ENCODE measurements at regions not wholly inside any gene's neighbourhood (a gene's known extent, or its start where the extent isn't known, plus 50 kb on each side); places are given as distances from the start of the nearest gene placed in this dataset.

- no peak overlapping the region for H3K4me3 ChIP-seq (ENCODE audit: control insufficient read depth in 1 of 2, extremely low read depth in 1 of 2, low read length in 1 of 2)
- ATAC-seq (replicated peaks in 1 of 4), result no peak
- no peaks in the 10 kb centered on the region for H3K9me3 ChIP-seq
- no peak overlapping the region for H3K27ac ChIP-seq (ENCODE audit: low read length)
- peaks cover 2 to 5% of the 10 kb centered on the region in 2 donors for H3K27me3 Mint-ChIP-seq
- H3K4me1 ChIP-seq (ENCODE audit: control insufficient read depth in 1 of 2, extremely low read depth in 1 of 2, insufficient read depth in 2 of 2, low read length in 2 of 2), result no peaks in the 10 kb centered on the region
- DNase-seq, result no peak
- H3K36me3 Mint-ChIP-seq, result no peaks in the 10 kb centered on the region
- peaks cover 0 to 14% of the 10 kb centered on the region in 2 experiments for H3K27me3 ChIP-seq (replicated peaks in 1 of 2; ENCODE audit: control insufficient read depth in 2 of 2, extremely low read depth in 1 of 2, insufficient read depth in 2 of 2, low read length in 1 of 2)
- no peaks in the 10 kb centered on the region for H3K36me3 ChIP-seq (ENCODE audit: control insufficient read depth in 2 of 2, extremely low read depth in 1 of 2, insufficient read depth in 1 of 2, low read length in 1 of 2)
- CTCF ChIA-PET, result no interaction called here
- POLR2A ChIA-PET, result no interaction called here
- H3K9me3 Mint-ChIP-seq, result no peaks in the 10 kb centered on the region
- 71% methylated on average over 1 of the region's 3 CpGs for WGBS (ENCODE audit: insufficient coverage)
- H3K4me3 Mint-ChIP-seq, result no peak overlapping the region
- H3K27ac Mint-ChIP-seq, result no peak overlapping the region
- no peaks in the 10 kb centered on the region for H3K4me1 Mint-ChIP-seq
Measured at GRCh38 chr17:65359016-65359415, 202.4 kb downstream of the AXIN2 start.

- ATAC-seq (replicated peaks in 1 of 4) (no peak), DNase-seq (no peak)
- Histone ChIP-seq H3K36me3 (ENCODE audit: control insufficient read depth in 2 of 2, extremely low read depth in 1 of 2, insufficient read depth in 1 of 2, low read length in 1 of 2) (no peaks in the 10 kb centered on the region), H3K4me1 (ENCODE audit: control insufficient read depth in 1 of 2, extremely low read depth in 1 of 2, insufficient read depth in 2 of 2, low read length in 2 of 2) (no peaks in the 10 kb centered on the region), H3K27me3 (replicated peaks in 1 of 2; ENCODE audit: control insufficient read depth in 2 of 2, extremely low read depth in 1 of 2, insufficient read depth in 2 of 2, low read length in 1 of 2) (peaks cover 0 to 12% of the 10 kb centered on the region in 2 experiments), H3K27ac (ENCODE audit: low read length) (no peak overlapping the region), H3K9me3 (no peaks in the 10 kb centered on the region), H3K4me3 (ENCODE audit: control insufficient read depth in 1 of 2, extremely low read depth in 1 of 2, low read length in 1 of 2) (no peak overlapping the region)
- H3K9me3 Mint-ChIP-seq, result no peaks in the 10 kb centered on the region
- WGBS (ENCODE audit: insufficient coverage), result 90% methylated on average over 3 of the region's 5 CpGs
- H3K27ac Mint-ChIP-seq, result no peak overlapping the region
- no peaks in the 10 kb centered on the region for H3K4me1 Mint-ChIP-seq
- ChIA-PET POLR2A (no interaction called here), CTCF (no interaction called here)
- no peak overlapping the region for H3K4me3 Mint-ChIP-seq
- H3K36me3 Mint-ChIP-seq, result no peaks in the 10 kb centered on the region
- H3K27me3 Mint-ChIP-seq, result peaks cover 2 to 5% of the 10 kb centered on the region in 2 donors
Measured at GRCh38 chr17:65356536-65356935, 204.9 kb downstream of the AXIN2 start.

- ATAC-seq (replicated peaks in 1 of 4), result no peak
- no CpG with 5 or more reads among the region's 4 CpGs for WGBS (ENCODE audit: insufficient coverage)
- H3K27me3 Mint-ChIP-seq, result peaks cover 5 to 6% of the 10 kb centered on the region in 2 donors
- H3K9me3 ChIP-seq, result no peaks in the 10 kb centered on the region
- no peak overlapping the region for H3K4me3 Mint-ChIP-seq
- no peaks in the 10 kb centered on the region for H3K36me3 Mint-ChIP-seq
- H3K4me1 ChIP-seq (ENCODE audit: control insufficient read depth in 1 of 2, extremely low read depth in 1 of 2, insufficient read depth in 2 of 2, low read length in 2 of 2), result no peaks in the 10 kb centered on the region
- ChIA-PET POLR2A (no interaction called here), CTCF (no interaction called here)
- H3K4me1 Mint-ChIP-seq, result no peaks in the 10 kb centered on the region
- no peak overlapping the region for H3K4me3 ChIP-seq (ENCODE audit: control insufficient read depth in 1 of 2, extremely low read depth in 1 of 2, low read length in 1 of 2)
- H3K27ac Mint-ChIP-seq, result no peak overlapping the region
- no peaks in the 10 kb centered on the region for H3K36me3 ChIP-seq (ENCODE audit: control insufficient read depth in 2 of 2, extremely low read depth in 1 of 2, insufficient read depth in 1 of 2, low read length in 1 of 2)
- H3K27me3 ChIP-seq (replicated peaks in 1 of 2; ENCODE audit: control insufficient read depth in 2 of 2, extremely low read depth in 1 of 2, insufficient read depth in 2 of 2, low read length in 1 of 2), result peaks cover 0 to 9% of the 10 kb centered on the region in 2 experiments
- no peak overlapping the region for H3K27ac ChIP-seq (ENCODE audit: low read length)
- no peak for DNase-seq
- H3K9me3 Mint-ChIP-seq, result no peaks in the 10 kb centered on the region
Measured at GRCh38 chr17:65355246-65355645, 206.2 kb downstream of the AXIN2 start.

- H3K27me3 ChIP-seq (replicated peaks in 1 of 2; ENCODE audit: control insufficient read depth in 2 of 2, extremely low read depth in 1 of 2, insufficient read depth in 2 of 2, low read length in 1 of 2), result peaks cover 0 to 7% of the 10 kb centered on the region in 2 experiments
- peaks cover 6 to 13% of the 10 kb centered on the region in 2 experiments for H3K4me1 ChIP-seq (ENCODE audit: control insufficient read depth in 1 of 2, extremely low read depth in 1 of 2, insufficient read depth in 2 of 2, low read length in 2 of 2)
- Mint-ChIP-seq H3K4me3 (no peak overlapping the region), H3K36me3 (no peaks in the 10 kb centered on the region), H3K9me3 (peaks cover 4 to 8% (median 5%) of the 10 kb centered on the region in 3 donors), H3K4me1 (peaks cover 8 to 12% (median 10%) of the 10 kb centered on the region in 3 donors), H3K27ac (no peak overlapping the region), H3K27me3 (peaks cover 7 to 23% of the 10 kb centered on the region in 2 donors)
- no peaks in the 10 kb centered on the region for H3K36me3 ChIP-seq (ENCODE audit: control insufficient read depth in 2 of 2, extremely low read depth in 1 of 2, insufficient read depth in 1 of 2, low read length in 1 of 2)
- DNase-seq (no peak), ATAC-seq (replicated peaks in 1 of 4) (no peak)
- H3K27ac ChIP-seq (ENCODE audit: low read length), result no peak overlapping the region
- no peak overlapping the region for H3K4me3 ChIP-seq (ENCODE audit: control insufficient read depth in 1 of 2, extremely low read depth in 1 of 2, low read length in 1 of 2)
- no peaks in the 10 kb centered on the region for H3K9me3 ChIP-seq
- ChIA-PET CTCF (no interaction called here), POLR2A (no interaction called here)
- WGBS (ENCODE audit: insufficient coverage), result no CpG with 5 or more reads among the region's 1 CpG
Measured at GRCh38 chr17:65349916-65350315, 211.5 kb downstream of the AXIN2 start.

GRCh38 chr17:65346166-65346565, 209.0 kb downstream of the RGS9 start:
- ChIA-PET POLR2A (no interaction called here), CTCF (no interaction called here)
- peaks cover 8 to 15% (median 10%) of the 10 kb centered on the region in 3 donors for H3K4me1 Mint-ChIP-seq
- peaks cover 0 to 9% of the 10 kb centered on the region in 2 experiments for H3K27me3 ChIP-seq (replicated peaks in 1 of 2; ENCODE audit: control insufficient read depth in 2 of 2, extremely low read depth in 1 of 2, insufficient read depth in 2 of 2, low read length in 1 of 2)
- no peak overlapping the region for H3K4me3 ChIP-seq (ENCODE audit: control insufficient read depth in 1 of 2, extremely low read depth in 1 of 2, low read length in 1 of 2)
- H3K4me1 ChIP-seq (ENCODE audit: control insufficient read depth in 1 of 2, extremely low read depth in 1 of 2, insufficient read depth in 2 of 2, low read length in 2 of 2), result peaks cover 6 to 14% of the 10 kb centered on the region in 2 experiments
- H3K36me3 Mint-ChIP-seq, result no peaks in the 10 kb centered on the region
- DNase-seq (no peak), ATAC-seq (replicated peaks in 1 of 4) (no peak)
- 86% methylated on average over 2 of the region's 2 CpGs for WGBS (ENCODE audit: insufficient coverage)
- no peaks in the 10 kb centered on the region for H3K9me3 ChIP-seq
- no peak overlapping the region for H3K27ac ChIP-seq (ENCODE audit: low read length)
- H3K27ac Mint-ChIP-seq, result peak overlapping the region in 1 of 2 donors; percentile 64
- peaks cover 3 to 23% of the 10 kb centered on the region in 2 donors for H3K27me3 Mint-ChIP-seq
- H3K4me3 Mint-ChIP-seq, result no peak overlapping the region
- peaks cover 4 to 8% (median 5%) of the 10 kb centered on the region in 3 donors for H3K9me3 Mint-ChIP-seq
- H3K36me3 ChIP-seq (ENCODE audit: control insufficient read depth in 2 of 2, extremely low read depth in 1 of 2, insufficient read depth in 1 of 2, low read length in 1 of 2), result no peaks in the 10 kb centered on the region

GRCh38 chr17:65345261-65346005, 208.3 kb downstream of the RGS9 start:
- H3K4me3 ChIP-seq (ENCODE audit: control insufficient read depth in 1 of 2, extremely low read depth in 1 of 2, low read length in 1 of 2), result no peak overlapping the region
- ChIA-PET POLR2A (no interaction called here), CTCF (no interaction called here)
- H3K4me3 Mint-ChIP-seq, result peak overlapping the region in 2 of 3 donors; percentile 2 to 24
- peaks cover 8 to 15% (median 10%) of the 10 kb centered on the region in 3 donors for H3K4me1 Mint-ChIP-seq
- H3K9me3 Mint-ChIP-seq, result peaks cover 4 to 8% (median 5%) of the 10 kb centered on the region in 3 donors
- peak overlapping the region; percentile 82 to 91 for H3K27ac Mint-ChIP-seq
- peaks cover 3 to 24% of the 10 kb centered on the region in 2 donors for H3K27me3 Mint-ChIP-seq
- peak in 8 of 35 experiments; percentile 1 to 20 (median 9) for DNase-seq
- H3K36me3 Mint-ChIP-seq, result no peaks in the 10 kb centered on the region
- H3K4me1 ChIP-seq (ENCODE audit: control insufficient read depth in 1 of 2, extremely low read depth in 1 of 2, insufficient read depth in 2 of 2, low read length in 2 of 2), result peaks cover 6 to 14% of the 10 kb centered on the region in 2 experiments
- no peaks in the 10 kb centered on the region for H3K9me3 ChIP-seq
- WGBS (ENCODE audit: insufficient coverage), result 60% methylated on average over 2 of the region's 15 CpGs
- no peak overlapping the region for H3K27ac ChIP-seq (ENCODE audit: low read length)
- ATAC-seq (replicated peaks in 1 of 4), result peak; percentile 72 to 88 (median 78)
- H3K36me3 ChIP-seq (ENCODE audit: control insufficient read depth in 2 of 2, extremely low read depth in 1 of 2, insufficient read depth in 1 of 2, low read length in 1 of 2), result no peaks in the 10 kb centered on the region
- H3K27me3 ChIP-seq (replicated peaks in 1 of 2; ENCODE audit: control insufficient read depth in 2 of 2, extremely low read depth in 1 of 2, insufficient read depth in 2 of 2, low read length in 1 of 2), result peaks cover 0 to 9% of the 10 kb centered on the region in 2 experiments
